ENCODE measurements at regions not wholly inside any gene's neighbourhood (a gene's known extent, or its start where the extent isn't known, plus 50 kb on each side); places are given as distances from the start of the nearest gene placed in this dataset.

DNA sequence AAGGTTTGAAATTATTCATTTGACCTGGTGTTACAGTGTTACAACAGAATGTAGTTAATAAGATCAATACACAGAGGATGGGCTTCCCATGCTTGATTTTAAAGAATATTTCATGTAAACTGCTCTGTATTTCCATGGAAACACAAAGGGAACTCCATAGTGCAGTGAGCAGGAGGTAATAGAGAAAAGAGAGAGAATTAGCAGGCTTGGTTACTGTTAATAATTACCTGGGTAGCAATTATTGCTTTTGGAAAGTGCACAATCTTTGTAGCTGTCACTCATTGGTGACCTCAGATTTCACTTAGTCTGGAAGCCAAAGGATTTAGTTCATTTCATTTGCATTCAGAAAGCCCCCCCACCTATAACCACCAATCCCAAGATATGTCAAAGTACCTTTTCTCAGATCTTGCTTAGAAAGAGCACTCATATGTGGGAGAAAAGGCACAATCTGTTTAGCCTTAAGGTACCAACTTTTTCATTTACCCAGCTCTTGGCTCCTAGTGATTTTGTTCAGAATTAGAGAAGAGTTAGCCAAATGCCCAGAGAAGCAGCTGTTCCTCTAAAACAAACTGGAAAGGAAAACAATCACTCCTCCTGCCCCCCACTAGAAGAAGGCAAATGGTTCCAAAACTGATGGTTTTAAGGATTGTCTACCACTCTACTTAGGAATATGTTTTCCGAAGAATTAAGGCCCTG is 234.5 kb upstream of the SLC24A2 start:
- in situ Hi-C loops (cut with MboI; ENCODE audit: low sequenced_read_pairs) (no loop called here), intact Hi-C loops (cut with micrococcal nuclease) (no loop called here), dilution Hi-C loops (cut with HindIII; ENCODE audit: low sequenced_read_pairs, unreplicated experiment) (no loop called here)
- H2AFZ ChIP-seq (replicated peaks; ENCODE audit: low read length, poor library complexity): no peak overlapping the region
- no peak for ATAC-seq (ENCODE audit: low read depth)
- peaks cover under 1% of the 10 kb centered on the region; the same call in 1 of the 2 replicates for H3K27me3 ChIP-seq (ENCODE audit: control insufficient read depth, insufficient read depth, low read length)
- no peak overlapping the region for H2BK20ac ChIP-seq (ENCODE audit: low read depth, low read length)
- H4K8ac ChIP-seq (ENCODE audit: low read depth in 2 of 2, low read length in 2 of 2): no peak overlapping the region
- no peak overlapping the region for H3K4ac ChIP-seq (ENCODE audit: low read depth, low read length)
- no peak overlapping the region for H3K9ac ChIP-seq (ENCODE audit: low read depth, low read length)
- H2BK120ac ChIP-seq (ENCODE audit: low read depth, low read length): no peak overlapping the region
- no peak for TF ChIP-seq FOS (IDR thresholded peaks at IDR 0.05; ENCODE audit: low read depth, low read length)
- no peak for TF ChIP-seq CEBPB (IDR thresholded peaks at IDR 0.05; ENCODE audit: low read depth, low read length)
- TF ChIP-seq, protein P1, sequence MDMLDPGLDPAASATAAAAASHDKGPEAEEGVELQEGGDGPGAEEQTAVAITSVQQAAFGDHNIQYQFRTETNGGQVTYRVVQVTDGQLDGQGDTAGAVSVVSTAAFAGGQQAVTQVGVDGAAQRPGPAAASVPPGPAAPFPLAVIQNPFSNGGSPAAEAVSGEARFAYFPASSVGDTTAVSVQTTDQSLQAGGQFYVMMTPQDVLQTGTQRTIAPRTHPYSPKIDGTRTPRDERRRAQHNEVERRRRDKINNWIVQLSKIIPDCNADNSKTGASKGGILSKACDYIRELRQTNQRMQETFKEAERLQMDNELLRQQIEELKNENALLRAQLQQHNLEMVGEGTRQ (IDR thresholded peaks at IDR 0.05; ENCODE audit: low read depth, low read length): no peak
- TF ChIP-seq RCOR1 (IDR thresholded peaks at IDR 0.05; ENCODE audit: insufficient replicate concordance, low read length): no peak
- TF ChIP-seq, protein P2, sequence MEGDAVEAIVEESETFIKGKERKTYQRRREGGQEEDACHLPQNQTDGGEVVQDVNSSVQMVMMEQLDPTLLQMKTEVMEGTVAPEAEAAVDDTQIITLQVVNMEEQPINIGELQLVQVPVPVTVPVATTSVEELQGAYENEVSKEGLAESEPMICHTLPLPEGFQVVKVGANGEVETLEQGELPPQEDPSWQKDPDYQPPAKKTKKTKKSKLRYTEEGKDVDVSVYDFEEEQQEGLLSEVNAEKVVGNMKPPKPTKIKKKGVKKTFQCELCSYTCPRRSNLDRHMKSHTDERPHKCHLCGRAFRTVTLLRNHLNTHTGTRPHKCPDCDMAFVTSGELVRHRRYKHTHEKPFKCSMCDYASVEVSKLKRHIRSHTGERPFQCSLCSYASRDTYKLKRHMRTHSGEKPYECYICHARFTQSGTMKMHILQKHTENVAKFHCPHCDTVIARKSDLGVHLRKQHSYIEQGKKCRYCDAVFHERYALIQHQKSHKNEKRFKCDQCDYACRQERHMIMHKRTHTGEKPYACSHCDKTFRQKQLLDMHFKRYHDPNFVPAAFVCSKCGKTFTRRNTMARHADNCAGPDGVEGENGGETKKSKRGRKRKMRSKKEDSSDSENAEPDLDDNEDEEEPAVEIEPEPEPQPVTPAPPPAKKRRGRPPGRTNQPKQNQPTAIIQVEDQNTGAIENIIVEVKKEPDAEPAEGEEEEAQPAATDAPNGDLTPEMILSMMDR (conservative IDR thresholded peaks at IDR 0.05; ENCODE audit: low read depth, low read length): no peak
- no peak for TF ChIP-seq MAFK (IDR thresholded peaks at IDR 0.05; ENCODE audit: low read depth, low read length)
- TF ChIP-seq RFX5 (IDR thresholded peaks at IDR 0.05; ENCODE audit: low read depth, low read length): no peak
- TF ChIP-seq MXI1 (IDR thresholded peaks at IDR 0.05; ENCODE audit: borderline replicate concordance, low read depth, low read length): no peak
- TF ChIP-seq BHLHE40 (IDR thresholded peaks at IDR 0.05; ENCODE audit: low read depth, low read length): no peak
- no peak for TF ChIP-seq CHD1 (IDR thresholded peaks at IDR 0.05; ENCODE audit: low read depth, low read length)
- TF ChIP-seq RAD21 (IDR thresholded peaks at IDR 0.05; ENCODE audit: low read length): no peak
- TF ChIP-seq NFE2L2 (IDR thresholded peaks at IDR 0.05; ENCODE audit: low read depth, low read length): no peak
- no peak for TF ChIP-seq MAZ (IDR thresholded peaks at IDR 0.05; ENCODE audit: borderline replicate concordance, low read depth, low read length)
- TF ChIP-seq, protein P3, sequence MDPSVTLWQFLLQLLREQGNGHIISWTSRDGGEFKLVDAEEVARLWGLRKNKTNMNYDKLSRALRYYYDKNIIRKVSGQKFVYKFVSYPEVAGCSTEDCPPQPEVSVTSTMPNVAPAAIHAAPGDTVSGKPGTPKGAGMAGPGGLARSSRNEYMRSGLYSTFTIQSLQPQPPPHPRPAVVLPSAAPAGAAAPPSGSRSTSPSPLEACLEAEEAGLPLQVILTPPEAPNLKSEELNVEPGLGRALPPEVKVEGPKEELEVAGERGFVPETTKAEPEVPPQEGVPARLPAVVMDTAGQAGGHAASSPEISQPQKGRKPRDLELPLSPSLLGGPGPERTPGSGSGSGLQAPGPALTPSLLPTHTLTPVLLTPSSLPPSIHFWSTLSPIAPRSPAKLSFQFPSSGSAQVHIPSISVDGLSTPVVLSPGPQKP (IDR thresholded peaks at IDR 0.05; ENCODE audit: borderline replicate concordance, low read depth, low read length): no peak
- TF ChIP-seq POLR2A (IDR thresholded peaks at IDR 0.05; ENCODE audit: low read depth, low read length): no peak
- no peak for TF ChIP-seq SMC3 (IDR thresholded peaks at IDR 0.05; ENCODE audit: low read depth, low read length)
- no peak overlapping the region for H2AK5ac ChIP-seq (ENCODE audit: low read depth, low read length)
- BruUV-seq (replicated peaks): no TSS peak
- CTCF ChIA-PET: interaction anchor here (0.5 to 1.1 kb wide), 2 partner anchors 15 to 601 kb away, joined by 3 read pairs; no protein-coding TSS in a partner anchor
- no peaks in the 10 kb centered on the region for H3K79me1 ChIP-seq (ENCODE audit: low read depth in 1 of 2, low read length in 2 of 2)
- no peak overlapping the region for H4K91ac ChIP-seq (ENCODE audit: insufficient read depth, low read depth, low read length)
- no peak overlapping the region for H3K27ac ChIP-seq (ENCODE audit: insufficient read depth, low read length)
- no peak overlapping the region for H2AK9ac ChIP-seq (replicated peaks; ENCODE audit: low read depth, low read length, poor library complexity)
- H3K4me2 ChIP-seq (ENCODE audit: low read depth, low read length): no peak overlapping the region
- no peak overlapping the region for H2BK5ac ChIP-seq (ENCODE audit: low read depth, low read length, poor library complexity, severe bottlenecking)
- no peaks in the 10 kb centered on the region for H3K9me3 ChIP-seq (ENCODE audit: control insufficient read depth, insufficient read depth, low read length)
- H3K9me1 ChIP-seq (ENCODE audit: insufficient read depth, low read length): no peaks in the 10 kb centered on the region
- H4K5ac ChIP-seq (ENCODE audit: low read depth, low read length): no peak overlapping the region
- H3K14ac ChIP-seq (replicated peaks; ENCODE audit: low read depth, low read length): 0 out of 2 replicates have a peak overlapping the region, but pooled peaks have one; percentile 23
- no peaks in the 10 kb centered on the region for H3K36me3 ChIP-seq (ENCODE audit: control insufficient read depth, insufficient read depth, low read length)
- H4K20me1 ChIP-seq (ENCODE audit: insufficient read depth, low read length): no peaks in the 10 kb centered on the region
- no CpG with 5 or more reads among the region's 1 CpG for WGBS, 2 experiments (ENCODE audit: extremely low coverage in 2 of 2, insufficient read length in 1 of 2)
- H3K4me1 ChIP-seq (ENCODE audit: control insufficient read depth, insufficient read depth, low read length): peaks cover 2% of the 10 kb centered on the region; the same call in 1 of the 2 replicates
- no peak overlapping the region for H3K18ac ChIP-seq (ENCODE audit: low read depth, low read length)
- H3K56ac ChIP-seq (ENCODE audit: extremely low read depth, insufficient read depth, low read length): no peak overlapping the region
- no peak for DNase-seq
- H3K23ac ChIP-seq (ENCODE audit: low read depth, low read length): no peak overlapping the region
- POLR2A ChIA-PET (ENCODE audit: unreplicated experiment): no interaction called here
- no peak overlapping the region for H2BK15ac ChIP-seq (ENCODE audit: low read depth, low read length)
- H3K4me3 ChIP-seq (ENCODE audit: insufficient read depth, low read depth, low read length): no peak overlapping the region
